DMS 273 (cell line): ENCODE measurements at regions not wholly inside any gene's neighbourhood (a gene's known extent, or its start where the extent isn't known, plus 50 kb on each side); places are given as distances from the start of the nearest gene placed in this dataset.
A peak's percentile ranks its signal among the peaks of the same experiment; 100 is the strongest.
"Not testable (repeated sequence)": the region's sequence is repeated elsewhere in the genome, so short reads cannot be mapped to it uniquely, and the experiment has no call there.

Experiments used
- DNase-seq: peaks from one replicate; lab custom pipeline; 2025; ENCODE audit not compliant: unreplicated experiment; lab: John Stamatoyannopoulos, UW

DNA sequence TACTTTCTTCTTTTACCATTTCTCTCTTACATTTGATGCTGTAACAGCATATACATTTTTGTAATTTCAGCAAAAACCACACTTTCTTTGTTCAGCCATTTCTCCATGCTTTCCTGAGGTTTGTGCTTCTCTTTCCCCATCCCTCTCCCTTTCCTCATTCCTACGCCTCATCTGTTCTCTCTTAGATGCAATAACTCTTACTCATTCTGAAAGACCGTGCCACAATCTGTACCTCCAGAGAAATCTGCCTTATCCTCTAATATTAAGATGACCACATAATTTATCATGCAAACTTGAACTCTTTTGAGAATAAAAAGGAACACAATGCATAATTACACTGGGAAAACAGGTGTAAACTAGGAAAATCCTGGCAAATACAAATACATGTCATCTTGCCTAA is 588.9 kb downstream of the JRKL start:
- no peak for DNase-seq

DNA sequence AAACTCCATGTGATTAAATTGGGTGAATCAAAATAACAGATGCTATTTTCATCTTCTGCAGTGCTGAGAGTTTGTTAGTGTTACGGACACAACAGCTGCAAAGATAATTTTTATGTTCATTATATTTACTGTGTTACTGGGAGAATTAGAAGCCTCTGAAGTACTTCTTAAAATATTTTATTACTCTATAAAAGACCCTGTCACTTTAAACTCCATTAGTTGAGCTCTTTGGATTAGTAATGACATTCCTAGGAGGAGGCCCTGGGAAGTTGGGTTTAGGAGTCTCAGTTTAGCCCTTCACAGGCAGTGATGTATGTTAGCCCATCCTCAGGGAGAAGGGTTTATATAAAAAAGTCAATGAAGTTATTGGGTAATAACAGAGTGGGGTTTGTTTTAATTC is 596.7 kb downstream of the JRKL start:
- no peak for DNase-seq

DNA sequence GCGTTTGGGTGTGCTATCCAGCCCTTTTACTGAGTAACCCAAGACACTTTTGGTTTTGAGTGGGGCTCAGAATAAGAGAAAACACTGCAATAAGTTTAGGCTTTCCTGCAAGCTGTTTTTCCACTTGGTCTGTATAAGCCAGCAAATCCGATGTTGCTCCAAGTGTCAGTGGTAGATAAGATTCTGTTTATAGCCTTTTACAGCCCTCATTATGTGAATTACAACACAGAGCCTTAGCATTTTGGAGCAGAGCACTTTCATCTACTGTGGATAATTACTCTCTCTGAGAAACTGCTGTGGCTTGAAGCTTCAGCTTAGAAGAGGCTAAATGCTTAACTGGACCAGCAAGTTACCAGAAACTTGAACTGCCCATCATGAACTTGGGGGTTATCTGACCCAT is 601.1 kb downstream of the JRKL start:
- DNase-seq = no peak

DNA sequence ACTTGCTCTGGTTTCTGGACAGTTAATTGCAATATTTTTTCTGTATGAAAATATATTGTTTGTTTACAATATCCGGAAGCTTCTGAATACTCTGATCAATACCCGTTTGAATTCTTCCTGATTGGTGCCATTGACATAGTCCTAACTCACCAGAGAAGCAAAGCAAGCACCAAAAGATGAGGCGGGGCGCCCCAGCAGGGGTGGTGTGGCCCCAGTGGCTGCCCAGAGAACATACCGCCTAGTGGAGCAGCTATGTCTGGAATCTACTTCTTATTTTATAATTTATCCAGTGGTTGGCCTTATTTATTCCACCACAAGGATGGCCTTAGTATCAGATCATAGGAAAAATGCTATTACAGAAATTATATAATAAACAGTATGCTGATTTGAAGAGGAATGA is 610.7 kb downstream of the JRKL start:
- no peak for DNase-seq

DNA sequence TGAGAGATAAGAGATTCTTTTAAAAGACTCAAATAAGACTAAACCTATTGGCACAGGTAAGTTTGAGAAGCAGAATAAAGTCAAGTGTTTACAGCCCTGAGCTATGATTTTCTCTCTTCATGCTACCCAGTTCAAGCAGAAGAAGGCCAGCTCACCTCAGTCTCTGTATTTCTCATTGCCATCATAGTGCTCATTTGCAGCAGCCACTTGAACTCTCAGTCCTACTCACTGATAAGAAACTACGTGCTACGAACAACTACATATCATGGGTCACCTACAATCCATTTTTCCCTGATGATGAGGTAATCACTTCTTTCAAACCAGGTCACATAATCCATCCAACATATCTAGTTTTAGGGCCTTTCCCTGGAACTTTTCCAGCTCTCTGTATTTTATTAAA is 617.5 kb downstream of the JRKL start:
- no peak for DNase-seq

DNA sequence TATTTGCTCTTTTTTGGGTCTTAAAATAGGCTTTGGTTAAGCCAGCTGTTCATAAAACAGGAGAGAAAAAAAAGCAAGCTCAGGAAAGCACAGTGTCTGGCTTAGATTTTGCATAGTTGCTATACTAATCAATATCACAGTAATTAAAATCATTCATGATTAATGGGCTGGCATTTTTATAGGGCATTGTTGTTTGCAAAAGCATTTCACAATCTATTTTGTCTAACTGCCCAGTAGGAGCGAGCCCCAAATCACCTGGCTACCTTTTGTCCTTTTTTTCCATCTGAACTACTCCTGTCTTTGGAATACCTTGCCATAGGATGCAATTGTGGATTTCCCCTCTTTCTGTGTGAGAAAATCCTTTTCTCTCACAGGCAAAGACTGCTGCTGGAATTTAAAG is 619.8 kb downstream of the JRKL start:
- no peak for DNase-seq

DNA sequence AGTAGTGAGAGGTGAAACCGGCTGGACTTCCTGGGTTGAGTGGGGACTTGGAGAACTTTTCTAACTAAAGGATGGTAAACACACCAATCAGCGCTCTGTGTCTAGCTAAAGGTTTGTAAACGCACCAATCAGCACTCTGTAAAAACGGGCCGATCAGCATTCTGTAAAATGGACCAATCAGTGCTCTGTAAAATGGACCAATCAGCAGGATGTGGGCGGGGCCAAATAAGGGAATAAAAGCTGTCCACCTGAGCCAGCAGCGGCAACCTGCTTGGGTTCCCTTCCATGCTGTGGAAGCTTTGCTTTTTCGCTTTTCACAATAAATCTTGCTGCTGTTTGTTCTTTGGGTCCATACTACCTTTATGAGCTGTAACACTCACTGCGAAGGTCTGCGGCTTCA is 621.2 kb downstream of the JRKL start:
- not testable (repeated sequence) for DNase-seq

DNA sequence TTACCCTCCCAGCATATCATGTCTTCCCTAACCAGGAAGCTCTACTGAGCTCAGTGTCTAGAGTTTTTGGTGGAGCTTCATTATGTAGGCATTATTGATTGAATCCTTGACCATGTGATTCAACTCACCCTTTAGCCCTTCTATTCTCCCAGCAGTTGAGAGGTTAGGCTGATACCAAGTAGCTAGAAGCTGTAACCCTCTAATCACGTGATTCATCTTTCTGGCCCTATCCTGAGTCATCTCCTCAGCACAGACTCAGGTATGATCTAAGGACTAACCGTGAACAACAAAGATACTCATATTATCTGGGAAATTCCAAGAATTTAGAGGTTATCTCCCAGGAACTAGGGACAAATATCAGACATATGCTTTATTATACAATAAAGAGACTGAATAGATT is 625.5 kb downstream of the JRKL start:
- no peak for DNase-seq

DNA sequence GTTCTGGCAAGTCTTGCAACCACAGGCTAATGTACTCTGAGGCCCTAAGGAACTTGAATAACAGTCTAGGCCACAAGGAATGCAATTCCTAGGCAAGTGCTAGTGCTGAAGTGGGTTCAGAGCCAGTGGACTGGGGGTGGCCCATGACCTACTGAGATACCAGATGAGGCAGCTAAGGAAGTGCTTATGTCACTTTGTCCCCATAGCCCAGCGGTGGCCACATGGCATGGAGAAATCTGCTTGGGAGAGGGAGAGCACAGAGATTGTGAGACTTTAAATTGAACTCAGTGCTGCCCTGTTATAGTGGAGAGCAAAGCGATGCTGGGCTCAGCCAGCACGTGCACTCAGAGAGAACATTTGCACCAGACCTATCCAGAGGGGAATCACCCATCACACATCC is 629.5 kb downstream of the JRKL start:
- no peak for DNase-seq

DNA sequence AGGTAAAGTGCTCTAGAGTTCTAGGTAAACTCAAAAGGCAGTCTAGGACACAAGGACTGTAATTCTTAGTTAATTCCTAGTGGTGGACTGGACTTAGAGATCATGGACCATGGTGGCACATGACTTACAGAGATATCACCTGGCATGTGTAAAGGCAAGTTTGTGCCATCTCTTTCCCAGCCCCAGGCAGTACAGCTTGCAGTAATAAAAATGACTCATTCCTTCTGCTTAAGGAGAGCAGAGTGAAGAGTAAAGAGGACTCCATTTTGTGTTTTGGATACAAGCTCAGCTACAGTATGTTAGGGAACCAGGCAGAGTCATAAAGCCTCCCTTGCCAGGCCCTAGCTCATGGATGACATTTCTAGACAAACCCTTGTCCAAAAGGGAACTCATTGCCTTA is 629.9 kb downstream of the JRKL start:
- no peak for DNase-seq

DNA sequence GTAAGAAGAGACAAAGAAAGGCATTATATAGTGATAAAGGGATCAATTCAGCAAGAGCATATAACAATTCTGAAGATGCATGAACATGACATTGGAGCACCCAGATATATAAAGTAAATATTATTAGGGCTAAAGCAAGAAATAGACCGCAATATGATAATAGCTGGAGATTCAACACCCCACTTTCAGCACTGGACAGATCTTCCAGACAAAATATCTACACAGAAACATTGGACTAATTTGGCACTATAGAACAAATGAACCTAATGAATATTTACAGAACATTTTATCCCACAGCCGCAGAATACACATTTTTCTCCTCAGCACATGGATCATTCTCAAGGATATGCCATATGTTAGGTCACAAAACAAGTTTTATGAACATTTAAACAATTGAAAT is 633.1 kb downstream of the JRKL start:
- DNase-seq = no peak

DNA sequence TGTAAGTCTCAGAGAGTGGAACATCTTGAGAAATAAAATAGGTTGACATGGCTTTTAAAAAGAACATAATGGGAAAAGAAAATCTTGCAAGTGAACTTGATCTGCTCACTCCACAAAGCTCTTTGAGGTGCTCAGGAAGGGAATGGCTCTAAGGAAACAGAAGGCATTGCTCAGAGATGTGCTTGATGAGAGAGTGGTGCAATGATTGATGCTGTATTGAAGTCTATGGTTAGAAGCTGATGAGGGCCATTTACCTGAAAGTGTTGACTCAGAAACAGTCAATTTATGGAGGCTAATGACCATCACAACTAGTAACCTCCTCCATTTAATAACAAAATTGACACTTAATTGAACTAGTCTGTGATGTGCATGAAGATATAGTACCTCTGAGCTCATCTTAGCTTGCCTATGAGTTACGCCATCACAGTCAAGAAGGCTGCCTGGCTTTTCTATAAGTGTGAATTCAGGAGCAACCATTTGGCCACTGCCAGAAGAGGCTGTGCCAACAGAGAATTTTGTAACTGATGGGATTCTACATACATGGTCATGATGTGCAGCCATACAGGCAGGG is 639.1 kb downstream of the JRKL start:
- DNase-seq = no peak

DNA sequence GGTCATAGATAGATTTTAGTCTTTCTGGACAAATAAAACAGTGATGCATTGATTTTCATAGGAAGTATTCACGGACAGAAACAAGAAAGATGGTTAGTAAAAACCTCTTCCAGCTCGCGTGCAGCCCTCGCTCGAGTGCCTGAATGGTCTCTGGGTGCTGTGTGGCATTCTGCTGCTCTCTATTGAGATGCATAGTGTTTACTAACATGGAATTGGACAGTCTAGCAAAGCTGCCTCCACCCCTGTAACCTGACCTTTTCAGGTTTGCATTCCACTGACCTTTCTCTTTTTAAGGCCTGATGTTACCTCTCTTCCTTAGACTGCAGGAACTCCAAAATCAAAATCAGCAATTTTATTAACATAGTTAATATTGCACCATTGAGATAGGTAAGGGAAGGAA is 643.4 kb downstream of the JRKL start:
- DNase-seq = no peak

DNA sequence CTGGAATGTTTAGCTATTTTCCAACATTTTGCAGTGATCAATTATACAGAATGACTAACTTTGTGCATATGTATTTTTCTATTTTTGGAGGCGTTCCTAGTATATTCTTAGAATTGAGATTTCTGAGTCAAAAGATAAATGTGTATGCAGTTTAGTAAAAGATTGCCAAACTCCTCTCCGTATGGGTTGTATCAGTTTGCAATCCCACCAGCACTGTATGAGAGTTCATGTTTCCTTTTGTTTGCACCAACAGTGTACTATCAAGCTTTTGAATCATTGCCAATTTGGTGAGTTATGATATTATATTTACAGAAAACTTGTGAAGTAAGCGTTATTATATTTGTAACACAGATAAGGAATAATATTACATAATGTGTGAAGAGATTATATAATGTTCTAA is 658.7 kb downstream of the JRKL start:
- no peak for DNase-seq

DNA sequence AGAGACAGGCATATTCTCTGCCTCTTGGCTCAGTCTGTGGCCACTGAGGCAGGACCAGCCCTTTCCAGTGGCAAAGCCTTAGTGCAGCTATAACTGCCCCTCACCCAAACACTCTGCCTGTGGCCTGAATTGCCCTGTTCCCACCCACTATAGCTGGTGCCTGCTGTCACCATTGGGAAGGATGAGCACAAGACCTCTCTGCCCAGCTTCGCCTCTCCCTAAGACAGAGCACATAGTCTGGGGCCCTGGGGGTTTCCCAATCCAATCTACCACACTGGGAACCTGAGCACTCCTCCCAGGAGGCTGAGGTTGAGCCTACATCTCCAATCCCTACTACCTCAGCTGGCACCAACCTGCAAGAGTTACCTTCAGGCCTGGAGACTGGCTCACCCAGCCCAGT is 670.4 kb downstream of the JRKL start:
- no peak for DNase-seq

DNA sequence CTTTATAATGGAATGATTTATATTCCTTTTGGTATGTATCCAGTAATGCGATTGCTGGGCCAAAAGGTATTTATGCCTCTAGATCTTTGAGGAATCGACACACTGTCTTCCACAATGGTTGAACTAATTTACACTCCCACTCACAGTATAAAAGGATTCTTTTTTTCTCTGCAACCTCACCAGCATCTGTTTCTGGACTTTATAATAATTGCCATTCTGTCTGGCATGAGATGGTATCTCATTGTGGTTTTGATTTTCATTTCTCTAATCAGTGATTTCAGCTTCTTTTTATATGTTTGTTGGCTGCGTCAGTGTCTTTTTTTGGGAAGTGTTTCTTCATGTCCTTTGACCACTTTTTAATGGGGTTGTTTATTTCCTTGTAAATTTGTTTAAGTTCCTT is 679.3 kb downstream of the JRKL start:
- no peak for DNase-seq

DNA sequence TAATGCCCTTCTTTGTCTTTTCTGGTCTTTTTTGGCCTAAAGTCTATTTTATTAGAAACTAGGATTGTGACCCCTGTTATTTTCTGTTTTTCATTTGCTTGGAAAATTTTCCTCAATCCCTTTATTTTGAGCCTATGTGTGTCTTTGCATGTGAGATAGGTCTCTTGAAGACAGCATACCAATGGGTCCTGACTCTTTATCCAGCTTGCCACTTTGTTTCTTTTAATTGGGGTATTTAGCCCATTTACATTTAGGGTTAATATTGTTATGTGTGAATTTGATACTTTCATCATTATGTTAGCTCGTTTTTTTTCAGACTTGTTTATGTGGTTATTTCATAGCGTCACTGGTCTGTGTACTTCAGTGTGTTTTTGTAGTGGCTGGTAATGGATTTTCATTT is 682.6 kb downstream of the JRKL start:
- no peak for DNase-seq

DNA sequence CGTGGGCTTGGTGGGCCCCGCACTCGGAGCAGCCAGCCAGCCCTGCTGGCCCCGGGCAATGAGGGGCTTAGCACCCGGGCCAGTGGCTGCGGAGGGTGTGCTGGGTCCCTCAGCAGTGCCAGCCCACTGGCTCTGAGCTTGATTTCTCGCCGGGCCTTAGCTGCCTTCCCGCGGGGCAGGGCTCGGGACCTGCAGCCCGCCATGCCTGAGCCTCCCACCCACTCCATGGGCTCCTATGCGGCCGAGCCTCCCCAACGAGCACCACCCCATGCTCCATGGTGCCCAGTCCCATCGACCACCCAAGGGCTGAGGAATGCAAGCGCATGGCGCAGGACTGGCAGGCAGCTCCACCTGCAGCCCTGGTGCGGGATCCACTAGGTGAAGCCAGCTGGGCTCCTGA is 686.9 kb downstream of the JRKL start:
- not testable (repeated sequence) for DNase-seq

DNA sequence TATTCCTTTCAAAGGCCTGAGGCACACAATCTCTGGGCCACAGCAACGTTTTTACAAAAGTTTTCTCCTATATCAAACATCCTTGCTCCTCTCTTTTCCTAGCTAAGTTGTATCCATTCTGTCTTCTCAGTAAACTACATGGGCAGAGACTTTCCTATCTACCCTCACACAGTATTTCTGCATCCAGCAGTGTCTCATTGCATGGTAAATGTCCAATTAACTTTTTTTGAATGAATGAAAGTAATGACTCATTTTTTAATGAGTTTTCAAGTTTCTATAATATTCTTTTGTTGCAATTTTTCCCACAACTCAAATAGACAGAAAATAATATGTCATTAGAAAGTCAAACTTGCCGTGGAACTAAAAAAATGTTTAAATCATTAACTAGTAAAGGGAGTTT is 688.6 kb downstream of the JRKL start:
- no peak for DNase-seq

DNA sequence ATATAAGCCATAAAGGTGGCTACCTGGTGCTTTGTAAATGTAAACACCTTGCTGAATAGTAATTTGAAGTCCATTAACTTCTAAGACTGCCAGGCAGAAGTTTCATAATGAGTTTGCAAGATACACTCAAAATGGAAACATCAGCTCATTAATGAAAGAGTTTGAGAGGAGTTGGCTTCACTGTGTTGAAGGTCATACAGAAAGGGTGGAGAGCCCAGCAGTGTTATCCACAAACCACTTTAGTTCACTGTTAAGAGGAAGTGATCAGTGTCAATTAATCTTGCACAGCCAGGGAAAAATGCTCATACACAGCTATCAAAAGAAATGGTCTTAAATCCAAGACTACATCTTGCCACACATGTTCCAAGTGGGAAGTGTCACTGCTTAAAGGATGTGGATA is 689.4 kb downstream of the JRKL start:
- DNase-seq = no peak

DNA sequence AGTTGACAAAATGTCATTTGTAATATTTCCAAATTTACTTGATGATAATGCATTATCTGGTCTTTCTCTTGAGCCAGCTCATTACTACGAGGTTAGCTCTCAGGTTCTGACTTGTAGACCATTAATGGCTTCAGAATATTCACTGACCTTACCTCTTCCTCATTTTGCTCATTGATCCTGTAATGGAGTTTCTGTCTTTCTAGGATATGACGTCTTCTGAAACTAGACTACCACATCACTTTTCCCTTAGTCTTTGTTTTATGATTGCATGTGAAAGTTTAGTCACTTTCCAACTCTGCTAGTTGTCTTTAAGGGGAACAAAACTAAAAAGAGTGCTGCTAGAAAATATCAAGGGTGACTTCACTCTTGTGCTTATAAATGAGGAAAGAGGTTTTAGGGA is 697.6 kb downstream of the JRKL start:
- no peak for DNase-seq

DNA sequence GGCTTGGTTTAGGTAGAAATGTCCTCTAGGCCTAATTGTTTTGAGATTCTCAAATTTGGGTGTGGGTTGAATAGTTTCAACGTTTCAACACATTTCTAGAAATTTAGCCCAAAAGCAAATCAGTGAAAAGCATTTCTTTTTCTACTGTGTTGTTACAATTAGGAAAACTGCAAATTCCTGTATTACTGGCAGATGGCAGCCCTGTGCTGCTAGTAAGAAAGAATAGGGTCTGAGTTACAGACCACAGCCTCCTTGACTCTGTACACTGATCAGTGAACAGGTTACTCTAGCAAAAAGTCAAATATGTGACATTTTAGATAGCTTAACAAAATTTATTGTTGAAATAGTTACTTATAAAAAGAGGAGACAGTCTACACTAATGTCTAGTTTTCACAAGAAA is 703.0 kb downstream of the JRKL start:
- DNase-seq = peak; percentile 6

DNA sequence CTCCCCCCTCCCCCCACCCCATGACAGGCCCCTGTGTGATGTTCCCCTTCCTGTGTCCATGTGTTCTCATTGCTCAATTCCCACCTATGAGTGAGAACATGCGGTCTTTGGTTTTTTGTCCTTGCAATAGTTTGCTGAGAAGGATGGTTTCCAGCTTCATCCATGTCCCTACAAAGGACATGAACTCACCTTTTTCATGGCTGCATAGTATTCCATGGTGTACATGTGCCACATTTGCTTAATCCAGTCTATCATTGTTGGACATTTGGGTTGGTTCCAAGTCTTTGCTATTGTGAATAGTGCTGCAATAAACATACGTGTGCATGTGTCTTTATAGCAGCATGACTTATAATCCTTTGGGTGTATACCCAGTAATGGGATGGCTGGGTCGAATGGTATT is 712.4 kb downstream of the JRKL start:
- DNase-seq = not testable (repeated sequence)

DNA sequence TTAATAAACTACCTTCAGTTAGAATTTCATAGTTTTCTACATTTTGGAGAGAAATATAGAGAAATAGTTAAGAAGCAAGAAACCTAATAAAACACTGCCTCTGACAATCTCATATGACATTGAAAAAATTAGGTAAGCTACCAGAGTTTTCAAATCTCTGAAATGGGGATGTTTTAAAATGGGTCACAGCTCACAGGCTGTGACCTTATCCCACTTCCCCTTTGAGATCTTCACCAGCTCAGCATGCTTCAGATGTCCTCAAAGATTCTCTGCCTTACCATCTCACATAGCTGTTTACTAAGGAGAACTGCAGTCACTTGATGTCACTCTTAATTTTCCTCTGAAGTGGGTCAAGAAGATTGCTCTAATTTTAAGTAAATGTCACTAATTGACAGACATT is 717.8 kb downstream of the JRKL start:
- no peak for DNase-seq
